ENCODE measurements at regions not wholly inside any gene's neighbourhood (a gene's known extent, or its start where the extent isn't known, plus 50 kb on each side); places are given as distances from the start of the nearest gene placed in this dataset.

DNA sequence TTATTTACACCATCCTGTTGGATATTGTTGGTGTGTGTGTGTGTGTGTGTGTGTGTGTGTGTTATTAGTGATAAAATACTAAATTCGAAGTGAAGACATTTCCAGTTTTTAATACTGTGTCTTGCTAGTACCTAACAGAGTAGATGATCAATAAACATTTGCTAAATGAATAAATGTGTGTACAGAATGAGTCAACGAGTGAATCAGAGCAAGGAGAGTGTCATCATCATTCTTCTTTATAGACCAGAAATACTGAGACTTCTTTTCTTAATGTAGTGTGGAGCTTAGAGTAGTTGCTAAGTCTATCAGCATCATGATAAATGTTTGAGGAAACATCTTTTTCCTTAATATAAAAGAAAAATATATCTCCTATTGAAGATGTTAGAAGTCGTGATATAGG lies 169.7 kb upstream of the SATB2 start:
- DNase-seq (ENCODE audit: low read depth, low spot score), result no peak

DNA sequence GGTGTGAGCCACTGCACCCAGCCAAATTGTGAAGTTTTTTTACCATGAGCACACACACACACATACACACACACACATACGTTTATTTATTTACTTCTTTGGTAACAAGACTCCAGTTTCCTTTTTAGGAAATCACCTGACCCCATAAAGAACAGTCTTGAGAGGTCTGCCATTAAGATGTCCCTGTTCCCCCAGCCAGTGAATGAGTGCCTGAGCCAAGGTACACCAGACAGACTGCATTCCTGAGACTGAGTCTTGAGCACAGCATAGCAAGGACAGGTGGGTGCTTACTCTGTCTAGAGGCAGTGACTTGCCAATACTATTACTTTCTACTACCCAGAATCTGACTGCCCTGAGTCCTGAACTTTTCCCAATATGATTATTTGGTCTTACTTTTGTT lies 167.2 kb upstream of the SATB2 start:
- peak; percentile 81 for DNase-seq (ENCODE audit: low read depth, low spot score)

- DNase-seq (ENCODE audit: low read depth, low spot score), result no peak
These were observed 154.9 kb upstream of the SATB2 start for GRCh38 chr2:199612509-199613130.

- DNase-seq (ENCODE audit: low read depth, low spot score), result no peak
These were observed 150.2 kb upstream of the SATB2 start for GRCh38 chr2:199607914-199608313.

DNA sequence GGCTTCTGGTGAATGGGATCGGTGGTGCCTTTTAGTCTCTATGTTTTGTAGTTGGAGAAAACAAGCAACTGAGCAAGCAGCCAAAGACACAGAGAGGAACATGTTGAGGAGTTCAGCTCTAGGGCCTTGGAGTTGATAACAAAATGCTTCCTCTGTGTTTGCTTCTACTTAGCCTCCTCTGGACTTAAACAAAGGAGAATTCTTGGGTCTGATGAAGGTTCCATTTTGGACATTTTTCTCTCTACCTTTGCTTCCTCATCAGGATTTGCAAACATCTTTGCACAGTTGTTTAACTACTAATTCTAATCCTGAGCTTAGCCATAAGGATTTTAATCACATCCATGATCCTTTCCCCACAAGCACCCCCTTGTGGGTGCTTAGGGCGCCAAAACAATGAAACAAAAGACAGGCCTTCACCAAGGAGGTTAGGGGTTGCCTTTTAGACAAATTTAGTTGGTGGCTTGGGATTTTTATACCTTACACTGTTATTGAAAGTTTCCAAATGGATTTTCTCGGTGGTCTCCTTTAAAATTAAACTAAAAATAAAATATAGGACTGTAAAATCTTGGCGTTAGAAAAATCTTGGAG lies 148.5 kb upstream of the SATB2 start:
- DNase-seq (ENCODE audit: low read depth, low spot score), result no peak

DNA sequence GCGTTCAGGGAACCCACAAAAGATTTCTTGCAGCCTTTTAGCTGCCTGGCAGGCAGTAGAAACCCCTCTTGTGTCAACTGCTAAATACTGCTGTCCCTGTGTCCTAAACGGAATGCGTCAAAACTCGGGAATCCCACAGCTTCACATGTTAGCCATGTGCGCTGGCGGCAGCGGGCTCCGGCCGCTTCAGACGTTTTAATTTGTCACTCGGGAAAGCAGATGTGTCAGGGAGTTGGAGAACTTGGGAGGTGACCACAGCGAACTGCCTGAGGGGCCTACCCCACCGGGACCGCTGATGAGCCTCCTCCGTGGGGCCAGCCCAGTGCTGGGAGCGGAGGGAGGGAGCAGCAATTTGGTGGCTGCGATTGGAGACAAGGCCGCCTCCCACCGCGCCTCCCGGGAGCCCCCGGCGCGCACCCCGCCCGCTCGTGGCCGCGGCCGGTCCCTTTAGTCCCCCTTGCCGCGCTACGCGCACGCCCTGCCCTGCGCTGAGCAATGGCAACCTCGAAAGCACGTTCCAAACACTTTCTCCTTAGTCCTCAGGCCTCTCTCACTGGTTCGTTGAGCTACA lies 146.1 kb upstream of the SATB2 start:
- DNase-seq (ENCODE audit: low read depth, low spot score), result peak; percentile 65

DNA sequence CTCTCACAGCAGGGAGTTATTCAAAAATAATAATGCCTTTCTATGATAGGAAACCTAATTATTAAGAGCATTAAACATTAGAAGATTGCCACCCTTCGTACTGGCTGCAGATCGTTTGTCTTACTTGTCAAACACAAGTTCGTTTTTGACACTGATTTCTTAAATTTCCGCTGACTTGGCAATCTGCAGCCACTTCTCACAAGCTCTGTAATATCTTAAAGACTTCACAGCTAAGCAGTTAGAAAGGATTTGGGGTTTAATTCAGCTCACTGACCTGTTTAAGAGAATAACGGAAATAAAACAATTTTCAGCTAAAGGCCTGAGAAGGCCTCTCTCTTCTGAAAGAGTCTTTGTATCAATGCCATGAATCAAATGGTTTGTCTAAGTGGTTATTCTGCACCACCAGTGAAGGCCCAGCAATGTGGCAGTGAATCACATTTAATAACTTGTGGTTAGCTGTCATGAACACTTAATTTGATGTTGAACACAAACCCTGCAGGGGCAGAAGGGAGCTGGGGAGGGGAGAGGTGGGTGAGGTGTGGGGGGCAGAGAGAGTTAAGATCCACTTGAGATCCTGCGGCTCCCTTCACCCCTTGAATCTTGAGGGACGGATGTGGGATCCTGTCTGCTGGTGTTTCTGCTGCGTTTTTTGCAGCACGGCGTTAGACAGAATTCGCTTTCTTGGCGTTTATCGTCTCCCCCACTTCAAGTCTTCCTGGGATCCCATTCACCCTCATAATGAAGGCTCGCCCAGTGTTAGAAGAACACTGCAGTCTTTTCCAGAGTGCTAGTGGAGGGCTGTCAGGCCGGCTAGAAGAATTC lies 145.4 kb upstream of the SATB2 start:
- DNase-seq (ENCODE audit: low read depth, low spot score), result no peak

DNA sequence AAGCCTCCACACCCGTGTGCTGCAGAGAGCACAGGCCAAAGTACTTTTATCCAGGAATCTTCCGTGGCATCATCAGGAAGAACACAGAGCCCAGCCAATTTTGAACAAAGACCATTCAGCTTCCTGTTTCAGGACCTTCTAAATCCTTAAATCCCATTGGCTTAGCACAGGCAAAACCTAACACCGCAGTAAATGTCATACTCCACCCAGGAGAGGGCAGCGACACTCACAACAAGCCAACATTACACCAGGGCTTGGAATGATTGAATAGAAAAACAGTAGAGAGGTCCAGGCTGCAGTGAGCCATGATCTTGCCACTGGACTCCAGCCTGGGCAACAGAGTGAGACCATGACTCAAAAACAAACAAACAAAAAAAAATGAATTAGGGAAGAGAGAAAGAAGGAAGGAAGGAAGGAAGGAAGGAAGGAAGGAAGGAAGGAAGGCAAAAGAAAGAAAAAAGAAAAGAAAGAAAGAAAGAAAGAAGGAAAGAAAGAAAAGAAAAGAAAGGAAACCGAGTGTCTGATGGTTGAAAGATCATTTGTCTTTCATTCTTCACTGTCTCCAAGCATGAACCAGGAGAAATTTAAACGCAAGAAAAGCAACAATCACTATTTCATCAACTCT lies 144.6 kb upstream of the SATB2 start:
- DNase-seq (ENCODE audit: low read depth, low spot score), result peak; percentile 75

- DNase-seq (ENCODE audit: low read depth, low spot score), result no peak
These were observed 138.8 kb upstream of the SATB2 start for GRCh38 chr2:199596549-199596948.

GRCh38 chr2:199594443-199594842 lies 136.7 kb upstream of the SATB2 start:
- DNase-seq (ENCODE audit: low read depth, low spot score), result no peak

DNA sequence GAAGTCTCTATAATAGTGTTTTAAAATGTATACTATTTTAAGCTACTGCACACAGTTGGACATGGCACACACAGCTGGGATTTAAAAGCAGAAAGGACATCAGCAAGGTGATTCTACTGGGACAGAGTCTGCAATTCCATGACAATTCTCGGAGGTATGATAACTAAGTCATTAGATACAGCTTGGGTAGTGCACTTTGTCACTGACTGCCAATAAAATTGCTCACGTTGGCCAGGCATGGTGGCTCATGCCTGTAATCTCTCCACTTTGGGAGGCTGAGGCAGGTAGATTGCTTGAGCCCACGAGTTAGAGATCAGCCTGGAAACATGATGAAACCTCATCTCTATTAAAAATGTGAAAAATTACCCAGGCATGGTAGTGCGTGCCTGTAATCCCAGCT lies 134.1 kb upstream of the SATB2 start:
- no peak for DNase-seq (ENCODE audit: low read depth, low spot score)

DNA sequence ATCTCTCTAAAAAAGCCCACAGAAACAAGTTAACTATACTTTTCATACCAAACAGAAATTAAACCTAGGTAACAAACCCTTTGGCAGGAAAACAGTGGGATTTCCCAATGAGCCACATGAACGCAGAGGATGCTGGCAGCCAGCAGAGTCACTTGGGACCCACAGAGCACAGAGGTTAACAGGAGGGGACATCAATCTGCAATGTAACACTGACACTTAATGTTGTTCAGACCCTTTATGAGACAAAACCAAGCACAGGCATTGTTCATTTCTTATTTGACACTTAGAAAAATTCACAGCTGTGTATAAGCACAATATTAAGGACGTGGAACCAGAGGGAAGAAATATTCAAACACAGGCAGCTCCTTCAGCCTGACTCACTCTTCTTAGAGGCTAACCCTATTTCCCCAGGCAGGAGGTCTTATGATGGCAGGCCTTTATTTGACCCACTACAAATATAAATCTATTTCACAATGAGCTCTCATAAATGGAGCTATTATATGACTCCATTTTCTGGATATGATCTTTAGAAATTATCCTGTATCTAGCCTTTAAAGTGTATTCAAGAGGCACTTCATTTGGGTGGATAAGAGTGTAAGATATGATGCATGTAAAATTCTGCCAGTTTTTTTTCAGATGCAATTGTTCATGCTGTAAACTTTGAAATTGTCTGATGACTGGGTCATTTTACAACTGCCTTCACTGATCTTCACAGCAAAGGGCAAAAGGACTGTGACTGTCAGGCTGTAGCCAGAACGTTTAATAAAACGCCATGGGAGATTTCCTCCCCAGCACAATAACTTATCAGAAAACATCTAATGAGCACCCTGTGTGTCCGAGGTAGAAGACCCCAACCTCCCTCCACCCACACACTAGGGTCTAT lies 132.8 kb upstream of the SATB2 start:
- DNase-seq (ENCODE audit: low read depth, low spot score), result no peak

- DNase-seq (ENCODE audit: low read depth, low spot score), result no peak
These were observed 131.6 kb upstream of the SATB2 start for GRCh38 chr2:199589306-199589705.

DNA sequence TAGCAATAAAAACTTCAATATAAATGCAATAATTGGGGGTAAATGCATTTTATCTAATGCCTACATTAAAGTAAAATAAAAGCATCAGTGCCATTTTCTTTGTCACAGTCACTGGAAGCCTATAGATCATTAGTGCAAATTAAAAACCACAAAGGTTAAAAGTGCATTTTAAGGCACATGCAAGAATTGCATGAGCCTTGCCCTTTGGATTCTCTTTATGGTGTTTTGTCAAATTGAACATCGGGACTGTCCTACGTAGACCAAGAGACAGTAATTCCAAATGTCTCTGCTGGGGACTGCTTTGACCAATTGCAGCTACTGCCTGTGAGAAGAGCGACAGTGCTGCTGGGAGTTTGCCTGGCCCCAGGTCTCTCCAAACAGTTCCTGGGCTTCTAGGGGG lies 130.3 kb upstream of the SATB2 start:
- DNase-seq (ENCODE audit: low read depth, low spot score), result no peak

GRCh38 chr2:199586646-199587045 lies 128.9 kb upstream of the SATB2 start:
- no peak for DNase-seq (ENCODE audit: low read depth, low spot score)

- DNase-seq (ENCODE audit: low read depth, low spot score), result no peak
These were observed 125.9 kb upstream of the SATB2 start for GRCh38 chr2:199583676-199584075.

- DNase-seq (ENCODE audit: low read depth, low spot score), result peak; percentile 26
These were observed 124.2 kb upstream of the SATB2 start for GRCh38 chr2:199581935-199582360.

GRCh38 chr2:199581408-199581807 lies 123.7 kb upstream of the SATB2 start:
- DNase-seq (ENCODE audit: low read depth, low spot score), result no peak

GRCh38 chr2:199575416-199575815 lies 117.7 kb upstream of the SATB2 start:
- DNase-seq (ENCODE audit: low read depth, low spot score), result no peak

- DNase-seq (ENCODE audit: low read depth, low spot score), result no peak
These were observed 114.8 kb upstream of the SATB2 start for GRCh38 chr2:199572571-199572970.

DNA sequence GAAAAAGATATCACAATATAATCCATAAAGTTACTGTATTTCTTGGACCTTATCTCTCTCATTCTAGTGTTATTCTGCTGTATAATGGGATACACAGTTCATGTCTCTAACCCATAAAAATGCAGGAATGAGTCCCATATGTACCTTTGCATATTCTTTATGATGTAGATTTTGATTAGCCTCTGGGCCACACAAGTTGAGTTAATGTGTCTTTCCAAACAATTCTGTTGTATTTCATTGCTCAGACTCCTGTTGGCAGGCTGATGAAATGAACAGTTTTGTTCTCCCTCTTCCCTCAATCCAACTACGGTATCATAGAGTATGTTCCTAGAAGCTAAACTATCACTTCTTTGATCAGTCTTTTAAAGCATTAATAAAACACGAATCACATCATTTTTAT lies 113.2 kb upstream of the SATB2 start:
- no peak for DNase-seq (ENCODE audit: low read depth, low spot score)

Measured in ELF-1 (cell line).